ENCODE measurements at regions not wholly inside any gene's neighbourhood (a gene's known extent, or its start where the extent isn't known, plus 50 kb on each side); places are given as distances from the start of the nearest gene placed in this dataset.

GRCh38 chr5:135702191-135702590 is 123.4 kb upstream of the CXCL14 start:
- no peak overlapping the region for H3K4me3 ChIP-seq
- H3K27ac ChIP-seq: no peak overlapping the region
- DNase-seq: no peak
- no peaks in the 10 kb centered on the region for H3K4me1 ChIP-seq
- intact Hi-C loops (cut with DNase I; ENCODE audit: low total_unique reads): no loop called here
- whole genome bisulfite sequencing, 5 donors: 78 to 92% (median 90%) methylated on average over 6 of the region's 6 CpGs
- no peaks in the 10 kb centered on the region for H3K9me3 ChIP-seq
- peaks cover 0 to 8% (median 0%) of the 10 kb centered on the region in 7 donors for H3K27me3 ChIP-seq (replicated peaks in 1 of 7)
- no peak for TF ChIP-seq POLR2A (IDR thresholded peaks at IDR 0.05)
- no peak for TF ChIP-seq POLR2AphosphoS5 (IDR thresholded peaks at IDR 0.05)
- TF ChIP-seq CTCF (IDR thresholded peaks at IDR 0.05 in 8 of 11, conservative IDR thresholded peaks at IDR 0.05 in 3 of 11): no peak
- H3K36me3 ChIP-seq: no peaks in the 10 kb centered on the region

GRCh38 chr5:135700731-135701130 is 121.9 kb upstream of the CXCL14 start:
- DNase-seq: no peak
- Histone ChIP-seq H3K4me3 (no peak overlapping the region), H3K9me3 (no peaks in the 10 kb centered on the region), H3K4me1 (peaks cover 0 to 5% (median 3%) of the 10 kb centered on the region in 6 donors), H3K27me3 (replicated peaks in 1 of 7) (peaks cover 0 to 16% (median 0%) of the 10 kb centered on the region in 7 donors), H3K27ac (no peak overlapping the region), H3K36me3 (no peaks in the 10 kb centered on the region)
- 82 to 100% (median 92%) methylated on average over 2 to 4 of the region's 4 CpGs for WGBS, 5 donors
- intact Hi-C loops (cut with DNase I; ENCODE audit: low total_unique reads): no loop called here
- TF ChIP-seq CTCF (IDR thresholded peaks at IDR 0.05 in 8 of 11, conservative IDR thresholded peaks at IDR 0.05 in 3 of 11) (no peak), POLR2AphosphoS5 (IDR thresholded peaks at IDR 0.05) (no peak), POLR2A (IDR thresholded peaks at IDR 0.05) (no peak)

- no peaks in the 10 kb centered on the region for H3K36me3 ChIP-seq
- 65 to 100% (median 79%) methylated on average over 2 to 3 of the region's 3 CpGs for WGBS, 5 donors
- no peak overlapping the region for H3K4me3 ChIP-seq
- intact Hi-C loops (cut with DNase I; ENCODE audit: low total_unique reads): no loop called here
- peaks cover 0 to 24% (median 0%) of the 10 kb centered on the region in 7 donors for H3K27me3 ChIP-seq (replicated peaks in 1 of 7)
- H3K4me1 ChIP-seq: peaks cover 0 to 9% (median 3%) of the 10 kb centered on the region in 6 donors
- no peak for DNase-seq
- TF ChIP-seq POLR2A (IDR thresholded peaks at IDR 0.05): no peak
- no peak for TF ChIP-seq POLR2AphosphoS5 (IDR thresholded peaks at IDR 0.05)
- TF ChIP-seq CTCF (IDR thresholded peaks at IDR 0.05 in 8 of 11, conservative IDR thresholded peaks at IDR 0.05 in 3 of 11): no peak
- peak overlapping the region in 1 of 8 donors; percentile 1 for H3K27ac ChIP-seq
- no peaks in the 10 kb centered on the region for H3K9me3 ChIP-seq
These were observed 119.2 kb upstream of the CXCL14 start for GRCh38 chr5:135697959-135698345.

GRCh38 chr5:135697251-135697958 is 118.6 kb upstream of the CXCL14 start:
- Histone ChIP-seq H3K36me3 (no peaks in the 10 kb centered on the region), H3K9me3 (no peaks in the 10 kb centered on the region), H3K27ac (no peak overlapping the region), H3K4me1 (peaks cover 0 to 9% (median 3%) of the 10 kb centered on the region in 6 donors), H3K4me3 (no peak overlapping the region), H3K27me3 (replicated peaks in 1 of 7) (peaks cover 0 to 24% (median 0%) of the 10 kb centered on the region in 7 donors)
- no peak for DNase-seq
- intact Hi-C loops (cut with DNase I; ENCODE audit: low total_unique reads): no loop called here
- no peak for TF ChIP-seq POLR2AphosphoS5 (IDR thresholded peaks at IDR 0.05)
- TF ChIP-seq CTCF (IDR thresholded peaks at IDR 0.05 in 8 of 11, conservative IDR thresholded peaks at IDR 0.05 in 3 of 11): no peak
- no peak for TF ChIP-seq POLR2A (IDR thresholded peaks at IDR 0.05)
- WGBS, 5 donors: 80 to 89% (median 81%) methylated on average over 5 of the region's 5 CpGs
